ENCODE measurements at regions not wholly inside any gene's neighbourhood (a gene's known extent, or its start where the extent isn't known, plus 50 kb on each side); places are given as distances from the start of the nearest gene placed in this dataset.
A peak's percentile ranks its signal among the peaks of the same experiment; 100 is the strongest.

GRCh38 chr1:29706936-29707335 lies 470.6 kb downstream of the PTPRU start:
- DNase-seq (ENCODE audit: insufficient read length, low spot score) (peak; percentile 61), FAIRE-seq (no peak)
- TF ChIP-seq CTCF (IDR thresholded peaks at IDR 0.05; ENCODE audit: insufficient read depth, missing control alignments) = peak; percentile 53

DNA sequence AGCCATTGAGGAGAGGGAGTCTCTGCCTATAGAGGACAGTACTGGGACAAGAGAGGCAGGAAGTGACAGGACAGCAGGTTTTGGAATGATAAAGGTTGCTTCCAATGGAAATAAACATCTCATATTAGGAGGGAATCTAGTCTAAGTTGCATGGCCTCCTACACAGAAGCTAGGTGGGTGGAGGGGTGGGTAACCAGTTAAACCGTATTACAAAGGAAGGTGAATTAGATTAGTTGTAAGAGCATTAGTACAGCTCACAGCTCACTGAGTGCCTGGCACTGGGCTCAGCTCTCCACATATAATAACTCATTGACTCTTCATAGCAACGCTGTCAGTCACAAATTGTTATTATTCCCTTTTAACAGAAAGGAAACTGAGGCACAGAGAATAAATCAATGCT lies 468.1 kb downstream of the PTPRU start:
- peak; percentile 55 for DNase-seq (ENCODE audit: insufficient read length, low spot score)
- no peak for TF ChIP-seq CTCF (IDR thresholded peaks at IDR 0.05; ENCODE audit: insufficient read depth, missing control alignments)
- peak; percentile 87 for FAIRE-seq

DNA sequence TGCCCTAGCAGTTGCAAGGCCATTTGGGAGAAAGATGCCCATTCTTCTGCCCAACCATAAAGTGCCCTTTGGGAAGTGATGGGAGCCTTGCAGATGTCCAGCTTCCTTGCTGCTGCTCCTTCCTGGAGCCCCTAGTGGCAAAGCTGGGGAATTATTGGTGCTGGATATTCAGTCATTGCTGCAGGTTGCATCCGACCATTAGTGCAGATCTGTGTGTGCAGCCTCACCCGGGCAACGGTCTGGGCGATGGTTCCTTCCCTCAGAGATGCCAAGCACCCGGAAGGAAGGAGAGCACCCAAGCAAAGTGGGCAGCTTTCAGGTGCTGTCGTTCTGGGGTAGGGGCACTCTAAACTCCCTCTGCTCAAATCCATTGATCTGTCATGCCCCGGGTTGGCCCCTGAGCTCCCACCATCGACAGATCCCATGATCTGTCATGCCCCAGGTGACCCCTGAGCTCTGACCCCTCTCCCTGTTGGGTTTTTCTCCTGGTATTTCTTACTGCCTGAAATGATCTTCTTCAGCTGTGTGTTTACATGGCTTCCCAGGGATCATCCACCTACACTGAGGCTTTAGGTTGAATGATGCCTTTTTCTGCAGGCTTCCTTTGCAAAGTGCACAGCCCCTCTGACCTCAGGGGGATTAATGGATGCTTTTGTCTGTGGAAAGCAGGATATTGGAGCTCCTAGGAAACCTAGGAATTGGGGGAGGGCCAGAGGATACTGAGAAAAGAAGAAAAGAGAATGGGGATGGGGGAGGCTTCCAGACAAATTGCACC lies 467.5 kb downstream of the PTPRU start:
- FAIRE-seq (no peak), DNase-seq (ENCODE audit: insufficient read length, low spot score) (no peak)
- TF ChIP-seq CTCF (IDR thresholded peaks at IDR 0.05; ENCODE audit: insufficient read depth, missing control alignments) = peak; percentile 64

- DNase-seq (ENCODE audit: insufficient read length, low spot score) (no peak), FAIRE-seq (no peak)
- TF ChIP-seq CTCF (IDR thresholded peaks at IDR 0.05; ENCODE audit: insufficient read depth, missing control alignments) = no peak
These were observed 464.2 kb downstream of the PTPRU start for GRCh38 chr1:29700491-29700890.

GRCh38 chr1:29698626-29699025 lies 462.3 kb downstream of the PTPRU start:
- no peak for TF ChIP-seq CTCF (IDR thresholded peaks at IDR 0.05; ENCODE audit: insufficient read depth, missing control alignments)
- DNase-seq (ENCODE audit: insufficient read length, low spot score) (no peak), FAIRE-seq (no peak)

- no peak for FAIRE-seq
- TF ChIP-seq CTCF (IDR thresholded peaks at IDR 0.05; ENCODE audit: insufficient read depth, missing control alignments) = peak; percentile 60
- no peak for DNase-seq (ENCODE audit: insufficient read length, low spot score)
These were observed 461.7 kb downstream of the PTPRU start for GRCh38 chr1:29698033-29698432.

- FAIRE-seq = no peak
- no peak for TF ChIP-seq CTCF (IDR thresholded peaks at IDR 0.05; ENCODE audit: insufficient read depth, missing control alignments)
- no peak for DNase-seq (ENCODE audit: insufficient read length, low spot score)
These were observed 461.1 kb downstream of the PTPRU start for GRCh38 chr1:29697391-29697780.

Data from D721Med (cell line).